ENCODE measurements at regions not wholly inside any gene's neighbourhood (a gene's known extent, or its start where the extent isn't known, plus 50 kb on each side); places are given as distances from the start of the nearest gene placed in this dataset.

DNA sequence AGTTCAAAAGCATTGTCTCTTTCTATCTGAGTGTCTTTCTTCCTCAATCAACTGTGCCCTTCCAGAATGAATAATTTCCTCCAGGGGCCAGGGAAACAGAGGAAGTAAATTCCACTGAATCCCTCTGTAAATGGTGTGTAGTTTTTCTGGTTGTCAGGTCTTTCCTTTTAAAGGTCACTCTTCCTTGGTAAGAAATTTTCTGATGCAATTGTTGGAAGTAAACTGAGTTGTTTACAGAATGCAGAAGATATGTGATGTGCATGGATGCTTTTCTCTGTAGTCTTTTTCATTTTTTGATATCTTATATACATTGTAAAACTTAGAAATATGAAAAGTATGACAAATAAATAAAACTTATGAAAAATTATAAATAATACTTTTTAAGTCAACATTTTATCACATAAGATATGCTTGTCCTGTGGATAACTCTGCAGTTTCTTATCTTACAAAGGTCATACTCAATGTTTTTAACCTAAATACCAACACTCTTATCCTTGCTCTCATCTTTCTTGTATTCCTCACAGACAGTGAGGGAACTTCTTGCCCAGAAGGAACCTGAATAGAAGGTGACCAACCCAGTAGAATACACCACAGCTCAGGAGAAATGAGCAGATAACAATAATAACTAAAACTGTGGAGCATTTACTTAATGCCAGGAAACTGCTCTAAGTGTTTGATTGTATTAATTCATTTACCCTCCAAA, 234.5 kb downstream of the METTL4 start:
- DNase-seq, result no peak

GRCh38 chr18:2337552-2338141, 233.7 kb downstream of the METTL4 start:
- DNase-seq, result peak; percentile 35

DNA sequence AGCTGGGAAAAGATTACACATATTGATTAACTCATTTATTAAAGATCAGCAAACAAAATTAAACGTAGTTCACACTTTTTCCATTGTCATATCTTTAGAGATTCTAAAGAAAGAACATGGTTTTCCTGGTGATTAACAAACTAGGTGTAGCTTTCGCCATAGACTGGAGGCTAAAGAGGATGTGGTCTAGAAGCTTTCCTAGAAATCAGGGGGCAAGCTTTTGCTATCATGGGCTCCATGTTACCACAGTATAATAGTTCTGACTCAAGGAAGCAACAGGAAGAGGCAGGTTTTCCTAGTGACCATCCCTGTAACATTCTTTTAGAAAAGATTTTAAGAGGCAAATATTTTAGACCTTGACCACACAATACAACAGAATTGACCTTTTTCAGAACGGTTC, 232.7 kb downstream of the METTL4 start:
- no peak for DNase-seq

DNA sequence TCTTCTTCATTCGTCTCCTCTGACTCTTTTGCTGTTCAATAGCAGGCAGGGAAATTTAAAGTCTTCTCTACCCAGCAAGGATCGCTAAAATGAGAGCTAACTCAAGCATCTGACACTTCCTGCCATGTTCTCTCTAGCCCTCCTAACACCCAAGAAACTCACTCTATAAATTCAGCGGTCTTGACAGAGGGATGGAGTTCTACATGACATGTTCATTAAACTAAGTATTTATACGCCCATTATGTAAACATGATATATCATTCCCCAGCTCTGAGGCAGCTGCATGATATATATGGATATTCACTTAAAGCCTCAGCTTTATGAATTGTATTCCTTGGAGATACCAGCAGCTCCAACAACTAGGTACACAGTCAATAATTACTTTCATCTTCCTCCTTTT, 231.0 kb downstream of the METTL4 start:
- DNase-seq, result no peak

DNA sequence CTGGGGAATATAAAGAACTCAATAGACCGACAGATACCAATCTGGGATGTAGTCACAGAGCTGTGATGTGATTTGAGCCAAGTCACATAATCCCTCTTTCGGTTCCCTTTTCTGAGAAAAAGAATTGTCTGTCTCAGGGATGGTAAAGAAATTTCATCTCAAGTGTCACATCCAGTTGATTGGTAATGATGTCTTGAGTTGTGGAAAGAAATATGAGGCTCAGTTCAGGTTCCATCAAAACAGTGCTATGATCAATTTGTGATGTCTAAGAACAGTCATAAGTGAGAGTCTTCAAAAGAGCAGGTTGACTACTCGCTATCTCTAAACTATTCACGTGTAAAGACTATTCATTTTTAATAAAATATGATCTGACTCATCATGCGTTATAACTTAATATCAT, 223.3 kb downstream of the METTL4 start:
- no peak for DNase-seq

DNA sequence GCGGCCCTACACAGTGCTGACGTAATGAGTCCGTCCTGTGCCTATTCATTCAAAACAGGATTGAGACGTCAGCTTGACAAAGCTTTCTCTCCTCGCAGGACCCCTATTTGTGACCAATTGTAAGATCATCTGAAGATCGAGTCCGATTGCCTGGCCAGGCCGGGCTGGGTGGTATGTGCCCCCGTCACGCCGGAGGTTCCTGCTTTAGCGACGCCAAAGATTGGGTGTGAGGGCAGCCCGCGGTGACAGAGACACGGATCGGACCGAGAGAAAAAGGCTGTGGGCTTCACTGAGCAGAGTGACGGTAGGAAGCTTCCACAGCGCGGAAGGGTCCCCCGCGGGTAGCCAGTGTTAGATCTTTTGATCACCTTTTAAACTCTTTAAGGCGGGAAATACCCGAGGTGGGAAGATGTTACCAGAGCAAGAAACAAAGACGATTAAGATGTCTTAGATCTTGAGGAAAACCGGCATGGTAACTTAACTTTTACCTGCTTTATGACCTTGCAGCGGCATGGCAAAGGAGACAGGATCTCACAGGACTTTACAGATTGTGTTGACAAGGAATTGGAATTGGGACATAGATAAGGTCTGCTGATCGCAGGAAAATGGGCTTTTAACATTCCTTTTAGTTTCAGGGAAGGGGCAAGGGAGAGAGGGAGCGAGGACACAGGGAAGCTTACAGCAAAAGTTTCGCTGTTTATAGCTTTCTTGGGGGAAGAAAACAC, 220.0 kb downstream of the METTL4 start:
- no peak for DNase-seq

GRCh38 chr18:2354292-2354691, 217.0 kb downstream of the METTL4 start:
- DNase-seq, result no peak

DNA sequence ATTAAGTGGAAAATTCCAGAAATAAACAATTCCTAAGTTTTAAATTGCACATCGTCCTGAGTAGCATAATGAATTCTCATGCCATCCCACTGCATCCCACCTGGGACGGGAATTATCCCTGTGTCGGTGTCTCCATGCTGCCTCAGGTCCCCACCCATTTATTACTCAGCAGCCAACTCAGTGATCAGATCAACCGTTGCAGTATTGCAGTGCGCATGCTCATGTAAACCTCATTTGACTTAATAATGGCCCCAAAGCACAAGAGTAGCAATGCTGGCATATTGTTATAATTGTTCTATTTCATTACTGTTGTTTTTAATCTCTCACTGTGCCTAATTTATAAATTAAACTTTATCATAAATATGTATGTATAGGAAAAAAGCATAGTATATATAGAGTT, 214.4 kb downstream of the METTL4 start:
- no peak for DNase-seq

DNA sequence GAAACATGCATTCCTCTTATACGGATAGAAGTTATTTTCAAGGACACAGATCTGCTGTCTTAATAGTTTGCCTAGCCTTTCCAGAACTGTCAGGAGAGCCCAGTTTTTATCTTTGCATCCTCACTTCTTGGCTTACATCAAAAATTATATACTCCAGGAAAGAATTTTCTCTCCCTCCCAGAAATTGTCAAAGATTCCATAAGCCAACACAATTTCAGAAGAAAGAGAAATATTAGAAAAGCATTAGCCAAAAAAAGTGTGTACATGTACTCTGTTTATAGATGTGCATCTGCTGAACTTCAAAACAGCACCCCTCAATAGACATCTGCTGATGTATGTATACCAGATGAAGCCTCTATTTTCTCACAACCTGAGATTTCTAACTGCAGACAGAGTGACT, 210.4 kb downstream of the METTL4 start:
- no peak for DNase-seq

GRCh38 chr18:2368102-2368501, 203.2 kb downstream of the METTL4 start:
- no peak for DNase-seq

- DNase-seq, result no peak
Observed at GRCh38 chr18:2376707-2377106, 194.6 kb downstream of the METTL4 start.

GRCh38 chr18:2380101-2380500, 191.2 kb downstream of the METTL4 start:
- no peak for DNase-seq

GRCh38 chr18:2381539-2381938, 189.8 kb downstream of the METTL4 start:
- no peak for DNase-seq

GRCh38 chr18:2387588-2387987, 183.7 kb downstream of the METTL4 start:
- DNase-seq, result no peak

DNA sequence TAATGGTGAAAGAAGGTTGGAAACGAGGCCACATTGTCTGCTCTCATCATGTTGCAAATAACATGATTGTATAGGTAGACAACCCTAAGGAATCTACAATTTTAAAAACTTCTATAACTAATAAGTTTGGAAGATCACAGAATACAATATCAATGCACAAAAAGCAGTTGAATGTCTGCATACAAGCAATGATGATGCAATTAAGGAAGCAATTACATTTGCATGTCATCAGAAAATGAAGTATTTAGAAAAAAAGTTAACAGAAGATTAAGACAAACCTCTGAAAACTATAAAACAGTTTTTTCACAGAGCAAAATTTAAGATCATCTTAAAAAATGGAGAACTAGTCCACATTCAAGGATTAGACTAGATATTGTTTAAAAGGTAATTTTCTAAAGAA, 181.1 kb downstream of the METTL4 start:
- no peak for DNase-seq

GRCh38 chr18:2391470-2391869, 179.8 kb downstream of the METTL4 start:
- DNase-seq, result no peak

DNA sequence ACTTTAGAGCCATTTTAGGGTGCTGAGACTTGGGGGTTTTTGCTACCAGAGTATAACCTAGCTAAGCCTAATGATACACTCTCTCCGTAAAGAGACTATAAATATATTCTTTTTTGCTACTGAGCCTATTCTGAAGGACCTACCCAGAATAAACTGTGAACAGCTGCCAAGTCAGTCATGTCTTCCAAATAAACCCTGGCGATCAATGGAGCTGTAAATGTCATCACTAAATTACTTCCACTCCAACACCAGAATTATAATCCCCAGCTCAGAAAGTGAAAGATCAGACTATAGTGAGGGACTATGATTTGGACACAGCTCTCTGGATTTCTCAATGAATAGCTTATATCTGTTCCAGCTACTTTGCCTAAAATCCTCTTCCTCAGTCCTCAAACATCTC, 178.9 kb downstream of the METTL4 start:
- DNase-seq, result no peak

GRCh38 chr18:2394684-2395083, 176.6 kb downstream of the METTL4 start:
- DNase-seq, result no peak

DNA sequence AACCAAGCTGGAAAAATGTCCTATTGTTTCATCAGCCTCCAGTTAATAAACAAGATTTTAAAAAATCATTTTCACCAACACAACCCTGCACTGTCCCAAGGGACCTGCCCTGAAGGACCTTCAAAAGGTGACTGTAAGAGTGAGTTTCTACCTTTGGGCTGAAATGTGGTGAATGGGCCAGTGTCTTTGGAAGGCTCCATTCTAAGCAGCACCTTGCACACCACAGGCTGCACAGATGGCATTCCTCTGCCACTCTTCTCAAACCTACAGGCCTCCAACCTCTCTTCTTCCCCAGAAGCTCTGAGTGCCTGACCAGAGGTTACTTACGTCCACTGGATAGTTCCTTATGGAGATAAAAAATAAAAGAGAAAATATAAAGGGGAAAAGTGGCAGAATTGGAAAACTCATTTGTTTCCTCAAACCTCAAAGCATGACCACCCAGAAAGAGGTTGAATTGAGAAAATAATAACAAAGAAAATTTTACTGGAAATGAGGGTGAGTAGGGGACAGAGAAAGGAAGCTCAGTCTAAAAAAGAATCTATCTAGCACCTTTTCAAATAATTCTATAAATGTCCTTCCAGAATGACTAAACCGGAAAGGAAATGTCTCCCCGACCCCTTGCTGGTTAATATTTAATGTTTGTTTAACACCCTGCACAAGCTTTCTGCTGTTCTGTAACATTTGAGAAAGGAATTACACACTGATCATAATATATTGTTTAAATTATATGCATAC, 175.7 kb downstream of the METTL4 start:
- DNase-seq, result no peak

- DNase-seq, result no peak
Observed at GRCh38 chr18:2396162-2396505, 175.2 kb downstream of the METTL4 start.

DNA sequence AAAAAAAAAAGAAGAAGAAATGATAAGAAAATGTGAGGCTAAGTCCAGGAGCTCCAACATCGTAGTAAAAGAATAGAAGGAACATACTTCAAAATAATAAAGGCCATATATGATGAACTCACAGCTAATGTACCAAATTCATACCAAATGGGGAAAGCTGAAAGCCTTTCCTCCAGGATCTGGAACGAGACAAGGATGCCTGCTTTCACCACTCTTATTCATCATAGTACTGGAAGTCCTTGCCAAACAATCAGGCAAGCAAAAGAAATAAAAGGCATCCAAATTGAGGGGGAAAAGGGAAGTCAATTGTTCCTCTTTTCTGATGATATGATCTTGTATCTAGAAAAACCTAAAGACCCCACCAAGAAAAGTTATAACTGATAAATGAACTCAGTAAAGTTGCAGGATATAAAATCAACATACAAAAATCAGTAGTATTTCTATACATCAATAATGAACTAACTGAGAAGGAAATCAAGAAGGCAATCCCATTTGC, 170.6 kb downstream of the METTL4 start:
- DNase-seq, result no peak

- DNase-seq, result no peak
Observed at GRCh38 chr18:2402084-2402483, 169.2 kb downstream of the METTL4 start.

DNA sequence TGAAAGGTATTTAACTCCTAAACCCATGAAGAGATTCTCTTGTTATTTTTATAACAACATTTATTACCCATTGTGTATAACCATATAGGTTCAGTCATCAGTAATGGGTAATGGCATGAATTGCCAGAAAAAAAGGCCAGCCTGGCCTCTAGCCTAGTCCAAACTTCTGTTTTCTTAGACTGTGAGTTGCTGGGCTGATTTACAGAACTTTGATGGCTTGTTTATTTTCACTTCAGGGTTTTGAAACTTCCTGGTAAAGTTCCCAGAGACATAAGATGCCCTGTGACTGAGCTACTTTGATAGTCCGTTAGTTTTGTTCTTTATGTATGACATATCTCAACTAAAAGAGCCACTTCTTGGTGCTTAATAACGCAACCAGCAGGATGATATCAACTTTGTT, 164.8 kb downstream of the METTL4 start:
- DNase-seq, result no peak

DNA sequence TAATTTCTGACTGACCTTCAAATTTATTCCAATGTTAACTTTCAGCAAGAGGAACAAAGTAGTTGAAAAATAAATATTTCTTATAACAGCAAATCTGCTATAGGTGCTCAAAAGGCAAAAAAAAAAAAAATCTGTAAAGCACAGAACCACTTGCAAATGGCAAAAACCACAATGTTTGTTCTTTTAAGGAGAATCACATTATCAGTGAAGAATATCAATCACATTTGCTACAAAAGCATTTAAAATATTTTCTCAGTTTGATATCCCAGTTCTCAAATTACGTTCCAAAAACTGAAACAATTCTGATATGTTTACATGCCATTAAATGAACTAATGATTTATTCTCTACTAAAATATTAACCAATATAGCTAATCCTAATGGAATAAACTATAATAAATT, 163.3 kb downstream of the METTL4 start:
- DNase-seq, result no peak
